A549 (cell line): ENCODE measurements at regions not wholly inside any gene's neighbourhood (a gene's known extent, or its start where the extent isn't known, plus 50 kb on each side); places are given as distances from the start of the nearest gene placed in this dataset.

Experiments
- CTCF ChIP-seq: fragments of >200 bp; sonication (Bioruptor Twin); formaldehyde crosslinking; IDR thresholded peaks from 3 replicates; pipeline ENCODE4 v1.5.1; 2016
- POLR2A ChIP-seq: IDR thresholded peaks from 2 replicates; pipeline ENCODE4 v1.6.1; 2012; ENCODE audit warnings: mild to moderate bottlenecking, low read length
- POLR2AphosphoS2 ChIP-seq: conservative IDR thresholded peaks from 2 replicates; pipeline ENCODE4 v1.6.1; 2012; ENCODE audit warnings: low read length, improper control_type of control experiment, inconsistent platforms
- RARB ChIP-seq: fragments of 250-450 bp; sonication (Bioruptor Pico); IDR thresholded peaks from 2 replicates; pipeline ENCODE4 v1.8.0; 2021; ENCODE audit warnings: mild to moderate bottlenecking, moderate library complexity
- RCOR1 ChIP-seq: fragments of 150-350 bp; IDR thresholded peaks from 2 replicates; pipeline ENCODE4 v1.6.1; 2014; ENCODE audit warnings: antibody characterized with exemption, low read length, low read depth
- TF ChIP-seq, protein P1 (sequence below): fragments of 250-450 bp; sonication (Bioruptor Pico); IDR thresholded peaks from 2 replicates; pipeline ENCODE4 v1.5.0; 2021; ENCODE audit warnings: mild to moderate bottlenecking, moderate library complexity, borderline replicate concordance
- TF ChIP-seq, protein P2 (sequence below): IDR thresholded peaks from 2 replicates; pipeline ENCODE4 v1.6.1; 2012
- TF ChIP-seq, protein P3 (sequence below): fragments of 200-600 bp; sonication (generic); IDR thresholded peaks from 2 replicates; pipeline ENCODE4 v1.6.1; 2016; ENCODE audit warnings: antibody characterized with exemption, mild to moderate bottlenecking, moderate library complexity

- TF ChIP-seq, protein P1, sequence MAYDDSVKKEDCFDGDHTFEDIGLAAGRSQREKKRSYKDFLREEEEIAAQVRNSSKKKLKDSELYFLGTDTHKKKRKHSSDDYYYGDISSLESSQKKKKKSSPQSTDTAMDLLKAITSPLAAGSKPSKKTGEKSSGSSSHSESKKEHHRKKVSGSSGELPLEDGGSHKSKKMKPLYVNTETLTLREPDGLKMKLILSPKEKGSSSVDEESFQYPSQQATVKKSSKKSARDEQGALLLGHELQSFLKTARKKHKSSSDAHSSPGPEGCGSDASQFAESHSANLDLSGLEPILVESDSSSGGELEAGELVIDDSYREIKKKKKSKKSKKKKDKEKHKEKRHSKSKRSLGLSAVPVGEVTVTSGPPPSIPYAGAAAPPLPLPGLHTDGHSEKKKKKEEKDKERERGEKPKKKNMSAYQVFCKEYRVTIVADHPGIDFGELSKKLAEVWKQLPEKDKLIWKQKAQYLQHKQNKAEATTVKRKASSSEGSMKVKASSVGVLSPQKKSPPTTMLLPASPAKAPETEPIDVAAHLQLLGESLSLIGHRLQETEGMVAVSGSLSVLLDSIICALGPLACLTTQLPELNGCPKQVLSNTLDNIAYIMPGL = no peak
- TF ChIP-seq POLR2A (no peak), POLR2AphosphoS2 (no peak), RCOR1 (no peak), RARB (CRISPR knock-in tag) (no peak), CTCF (no peak)
- TF ChIP-seq, protein P2, sequence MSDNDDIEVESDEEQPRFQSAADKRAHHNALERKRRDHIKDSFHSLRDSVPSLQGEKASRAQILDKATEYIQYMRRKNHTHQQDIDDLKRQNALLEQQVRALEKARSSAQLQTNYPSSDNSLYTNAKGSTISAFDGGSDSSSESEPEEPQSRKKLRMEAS = no peak
- TF ChIP-seq, protein P3, sequence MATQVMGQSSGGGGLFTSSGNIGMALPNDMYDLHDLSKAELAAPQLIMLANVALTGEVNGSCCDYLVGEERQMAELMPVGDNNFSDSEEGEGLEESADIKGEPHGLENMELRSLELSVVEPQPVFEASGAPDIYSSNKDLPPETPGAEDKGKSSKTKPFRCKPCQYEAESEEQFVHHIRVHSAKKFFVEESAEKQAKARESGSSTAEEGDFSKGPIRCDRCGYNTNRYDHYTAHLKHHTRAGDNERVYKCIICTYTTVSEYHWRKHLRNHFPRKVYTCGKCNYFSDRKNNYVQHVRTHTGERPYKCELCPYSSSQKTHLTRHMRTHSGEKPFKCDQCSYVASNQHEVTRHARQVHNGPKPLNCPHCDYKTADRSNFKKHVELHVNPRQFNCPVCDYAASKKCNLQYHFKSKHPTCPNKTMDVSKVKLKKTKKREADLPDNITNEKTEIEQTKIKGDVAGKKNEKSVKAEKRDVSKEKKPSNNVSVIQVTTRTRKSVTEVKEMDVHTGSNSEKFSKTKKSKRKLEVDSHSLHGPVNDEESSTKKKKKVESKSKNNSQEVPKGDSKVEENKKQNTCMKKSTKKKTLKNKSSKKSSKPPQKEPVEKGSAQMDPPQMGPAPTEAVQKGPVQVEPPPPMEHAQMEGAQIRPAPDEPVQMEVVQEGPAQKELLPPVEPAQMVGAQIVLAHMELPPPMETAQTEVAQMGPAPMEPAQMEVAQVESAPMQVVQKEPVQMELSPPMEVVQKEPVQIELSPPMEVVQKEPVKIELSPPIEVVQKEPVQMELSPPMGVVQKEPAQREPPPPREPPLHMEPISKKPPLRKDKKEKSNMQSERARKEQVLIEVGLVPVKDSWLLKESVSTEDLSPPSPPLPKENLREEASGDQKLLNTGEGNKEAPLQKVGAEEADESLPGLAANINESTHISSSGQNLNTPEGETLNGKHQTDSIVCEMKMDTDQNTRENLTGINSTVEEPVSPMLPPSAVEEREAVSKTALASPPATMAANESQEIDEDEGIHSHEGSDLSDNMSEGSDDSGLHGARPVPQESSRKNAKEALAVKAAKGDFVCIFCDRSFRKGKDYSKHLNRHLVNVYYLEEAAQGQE = no peak
Measured at GRCh38 chr3:106083854-106084253, 215.0 kb upstream of the CBLB start.
